GM21528 (cell line): ENCODE measurements at regions not wholly inside any gene's neighbourhood (a gene's known extent, or its start where the extent isn't known, plus 50 kb on each side); places are given as distances from the start of the nearest gene placed in this dataset.
A peak's percentile ranks its signal among the peaks of the same experiment; 100 is the strongest.

Experiments used
- ATAC-seq: cut with Tn5 transposase; IDR thresholded peaks from one replicate; pipeline ENCODE4 v1.9.1; 2021; ENCODE audit warnings: mild to moderate bottlenecking, moderate library complexity; ENCODE audit not compliant: unreplicated experiment, low FRiP score

- ATAC-seq = no peak
Observed at GRCh38 chr2:103809941-103810441, 1043.9 kb upstream of the POU3F3 start.

- no peak for ATAC-seq
Observed at GRCh38 chr2:103810875-103811274, 1043.0 kb upstream of the POU3F3 start.

- ATAC-seq = no peak
Observed at GRCh38 chr2:103814016-103814415, 1039.9 kb upstream of the POU3F3 start.

- ATAC-seq = no peak
Observed at GRCh38 chr2:103815731-103816130, 1038.2 kb upstream of the POU3F3 start.

- no peak for ATAC-seq
Observed at GRCh38 chr2:103817746-103818145, 1036.2 kb upstream of the POU3F3 start.

GRCh38 chr2:103818176-103818575 is 1035.7 kb upstream of the POU3F3 start:
- ATAC-seq = no peak

- no peak for ATAC-seq
Observed at GRCh38 chr2:103819599-103819998, 1034.3 kb upstream of the POU3F3 start.

- ATAC-seq = no peak
Observed at GRCh38 chr2:103823847-103824246, 1030.1 kb upstream of the POU3F3 start.

- ATAC-seq = no peak
Observed at GRCh38 chr2:103847276-103847675, 1006.6 kb upstream of the POU3F3 start.

GRCh38 chr2:103859238-103859637 is 994.7 kb upstream of the POU3F3 start:
- ATAC-seq = no peak

- ATAC-seq = peak; percentile 63
Observed at GRCh38 chr2:103860016-103860415, 993.9 kb upstream of the POU3F3 start.

- ATAC-seq = no peak
Observed at GRCh38 chr2:103868396-103868795, 985.5 kb upstream of the POU3F3 start.

GRCh38 chr2:103873716-103874351 is 980.1 kb upstream of the POU3F3 start:
- no peak for ATAC-seq

- ATAC-seq = no peak
Observed at GRCh38 chr2:103875131-103875530, 978.8 kb upstream of the POU3F3 start.

- ATAC-seq = no peak
Observed at GRCh38 chr2:103875531-103875930, 978.4 kb upstream of the POU3F3 start.

GRCh38 chr2:103876611-103877010 is 977.3 kb upstream of the POU3F3 start:
- ATAC-seq = no peak

- ATAC-seq = no peak
Observed at GRCh38 chr2:103879101-103879500, 974.8 kb upstream of the POU3F3 start.

- no peak for ATAC-seq
Observed at GRCh38 chr2:103880081-103880834, 973.7 kb upstream of the POU3F3 start.

- no peak for ATAC-seq
Observed at GRCh38 chr2:103887625-103888024, 966.3 kb upstream of the POU3F3 start.

- no peak for ATAC-seq
Observed at GRCh38 chr2:103896182-103896581, 957.7 kb upstream of the POU3F3 start.

GRCh38 chr2:103898561-103898960 is 955.4 kb upstream of the POU3F3 start:
- ATAC-seq = no peak

GRCh38 chr2:103902347-103902746 is 951.6 kb upstream of the POU3F3 start:
- ATAC-seq = no peak
